ENCODE measurements at regions not wholly inside any gene's neighbourhood (a gene's known extent, or its start where the extent isn't known, plus 50 kb on each side); places are given as distances from the start of the nearest gene placed in this dataset.

- no peak overlapping the region for H3K27ac ChIP-seq
- no peak for TF ChIP-seq CTCF (conservative IDR thresholded peaks at IDR 0.05)
Measured at GRCh38 chr1:47707503-47707902, 269.7 kb downstream of the FOXD2 start.

GRCh38 chr1:47708019-47708535 is 270.2 kb downstream of the FOXD2 start:
- no peak overlapping the region for H3K27ac ChIP-seq
- TF ChIP-seq CTCF (conservative IDR thresholded peaks at IDR 0.05): no peak

GRCh38 chr1:47708658-47709018 is 270.8 kb downstream of the FOXD2 start:
- no peak for TF ChIP-seq CTCF (conservative IDR thresholded peaks at IDR 0.05)
- H3K27ac ChIP-seq: no peak overlapping the region

GRCh38 chr1:47709019-47709871 is 271.4 kb downstream of the FOXD2 start:
- TF ChIP-seq CTCF (conservative IDR thresholded peaks at IDR 0.05): peak; percentile 32; the same call in 1 of the 2 replicates
- no peak overlapping the region; the same call in 1 of the 2 replicates for H3K27ac ChIP-seq

- TF ChIP-seq CTCF (conservative IDR thresholded peaks at IDR 0.05): no peak
- no peak overlapping the region; the same call in 1 of the 2 replicates for H3K27ac ChIP-seq
Measured at GRCh38 chr1:47709872-47710231, 272.0 kb downstream of the FOXD2 start.

GRCh38 chr1:47710329-47711071 is 272.7 kb downstream of the FOXD2 start:
- H3K27ac ChIP-seq: no peak overlapping the region
- peak; percentile 98 for TF ChIP-seq CTCF (conservative IDR thresholded peaks at IDR 0.05)
